H9 (cell line): ENCODE measurements at regions not wholly inside any gene's neighbourhood (a gene's known extent, or its start where the extent isn't known, plus 50 kb on each side); places are given as distances from the start of the nearest gene placed in this dataset.

Experiments used
- DNase-seq: peaks from one replicate; pipeline ENCODE4 v3.0.0-alpha.2; 2017
- H2AFZ ChIP-seq: one replicate; pipeline ENCODE4 v1.6.1; 2013; ENCODE audit warnings: mild to moderate bottlenecking, low read length, control low read depth, moderate library complexity
- H2AK5ac ChIP-seq: 2 replicates; pipeline ENCODE4 v1.6.1; 2013; ENCODE audit warnings: low read length, control low read depth, mixed read lengths; ENCODE audit not compliant: insufficient read length
- H2BK120ac ChIP-seq: one replicate; pipeline ENCODE4 v1.6.1; 2013; ENCODE audit warnings: low read depth, mild to moderate bottlenecking, low read length, control low read depth, inconsistent platforms; ENCODE audit not compliant: poor library complexity, severe bottlenecking
- H2BK12ac ChIP-seq: 2 replicates; pipeline ENCODE4 v1.6.1; 2013; ENCODE audit warnings: low read length, control low read depth, mixed read lengths, low read depth; ENCODE audit not compliant: insufficient read length
- H2BK15ac ChIP-seq: 2 replicates; pipeline ENCODE4 v1.6.1; 2013; ENCODE audit warnings: low read depth, low read length, control low read depth
- H2BK20ac ChIP-seq: one replicate; pipeline ENCODE4 v1.6.1; 2013; ENCODE audit warnings: low read depth, mild to moderate bottlenecking, low read length, control low read depth, inconsistent platforms; ENCODE audit not compliant: poor library complexity, severe bottlenecking
- H2BK5ac ChIP-seq: 2 replicates; pipeline ENCODE4 v1.6.1; 2013; ENCODE audit warnings: low read length, control low read depth, mixed read lengths; ENCODE audit not compliant: insufficient read length
- H3K14ac ChIP-seq: 2 replicates; pipeline ENCODE4 v1.6.1; 2013; ENCODE audit warnings: low read length, control low read depth; ENCODE audit not compliant: insufficient read depth
- H3K18ac ChIP-seq: 2 replicates; pipeline ENCODE4 v1.6.1; 2013; ENCODE audit warnings: low read depth, mild to moderate bottlenecking, mixed read lengths, low read length, control low read depth; ENCODE audit not compliant: insufficient read length
- H3K23ac ChIP-seq: 2 replicates; pipeline ENCODE4 v1.6.1; 2013; ENCODE audit warnings: low read length, control low read depth, mixed read lengths, low read depth; ENCODE audit not compliant: insufficient read length
- H3K23me2 ChIP-seq: 2 replicates; pipeline ENCODE4 v1.6.1; 2013; ENCODE audit warnings: low read depth, mild to moderate bottlenecking, mixed read lengths, low read length, control low read depth; ENCODE audit not compliant: insufficient read length, poor library complexity, severe bottlenecking
- H3K27ac ChIP-seq: 2 replicates; pipeline ENCODE4 v1.5.1; 2013; ENCODE audit warnings: low read length, control low read depth, mixed read lengths, low read depth; ENCODE audit not compliant: insufficient read length
- H3K27me3 ChIP-seq: 2 replicates; pipeline ENCODE4 v1.6.1; 2013; ENCODE audit warnings: low read length, control low read depth, inconsistent platforms; ENCODE audit not compliant: insufficient read depth
- H3K4ac ChIP-seq: 2 replicates; pipeline ENCODE4 v1.6.1; 2013; ENCODE audit warnings: low read depth, mild to moderate bottlenecking, control low read depth, inconsistent platforms, low read length, moderate library complexity
- H3K4me1 ChIP-seq: 2 replicates; pipeline ENCODE4 v1.6.1; 2013; ENCODE audit warnings: low read length, control low read depth, inconsistent platforms; ENCODE audit not compliant: insufficient read depth
- H3K4me2 ChIP-seq: 2 replicates; pipeline ENCODE4 v1.6.1; 2013; ENCODE audit warnings: low read length, control low read depth, mixed read lengths; ENCODE audit not compliant: insufficient read length, insufficient read depth
- H3K56ac ChIP-seq: 2 replicates; pipeline ENCODE4 v1.6.1; 2013; ENCODE audit warnings: low read depth, mild to moderate bottlenecking, mixed read lengths, low read length, control low read depth; ENCODE audit not compliant: insufficient read length
- H3K79me1 ChIP-seq: 2 replicates; pipeline ENCODE4 v1.6.1; 2013; ENCODE audit warnings: low read depth, mild to moderate bottlenecking, moderate library complexity, low read length, control low read depth, inconsistent platforms; ENCODE audit not compliant: insufficient read depth, poor library complexity, severe bottlenecking
- H3K79me2 ChIP-seq: 2 replicates; pipeline ENCODE4 v1.6.1; 2013; ENCODE audit warnings: low read length, control low read depth, inconsistent platforms; ENCODE audit not compliant: insufficient read depth
- H3K9ac ChIP-seq: 2 replicates; pipeline ENCODE4 v1.6.1; 2013; ENCODE audit warnings: low read length, control low read depth, mixed read lengths; ENCODE audit not compliant: insufficient read length; ENCODE audit errors: extremely low read depth
- H3K9me3 ChIP-seq: one replicate; pipeline ENCODE4 v1.6.1; 2013; ENCODE audit warnings: low read depth, low read length, inconsistent platforms; ENCODE audit not compliant: control insufficient read depth
- H3T11ph ChIP-seq: one replicate; pipeline ENCODE4 v1.6.1; 2013; ENCODE audit warnings: mild to moderate bottlenecking, low read length, control low read depth, inconsistent platforms
- H4K20me1 ChIP-seq: one replicate; pipeline ENCODE4 v1.6.1; 2013; ENCODE audit not compliant: control insufficient read depth, insufficient read length, insufficient read depth
- H4K5ac ChIP-seq: 2 replicates; pipeline ENCODE4 v1.6.1; 2013; ENCODE audit warnings: low read depth, mild to moderate bottlenecking, mixed read lengths, low read length, control low read depth; ENCODE audit not compliant: insufficient read length
- H4K8ac ChIP-seq: replicated peaks from 2 replicates; pipeline ENCODE4 v1.6.1; 2013; ENCODE audit warnings: low read length, control low read depth, mixed read lengths, low read depth; ENCODE audit not compliant: insufficient read length
- H4K91ac ChIP-seq: 2 replicates; pipeline ENCODE4 v1.6.1; 2013; ENCODE audit warnings: low read depth, mild to moderate bottlenecking, moderate library complexity, mixed read lengths, low read length, control low read depth; ENCODE audit not compliant: insufficient read length
- H3K27ac Mint-ChIP-seq, 3 experiments: 2 replicates in 2 of 3; 3 replicates in 1 of 3; pipeline ENCODE4 v1.8.0; 2020 to 2021; ENCODE audit warnings: mixed read lengths in 3 of 3, mild to moderate bottlenecking in 1 of 3, moderate library complexity in 1 of 3
- H3K27me3 Mint-ChIP-seq: 2 replicates; pipeline ENCODE4 v1.8.0; 2021; ENCODE audit warnings: low read depth, mild to moderate bottlenecking, moderate library complexity, mixed read lengths
- H3K36me3 Mint-ChIP-seq, 3 experiments: 2 replicates in 2 of 3; 3 replicates in 1 of 3; pipeline ENCODE4 v1.8.0; 2020 to 2021; ENCODE audit warnings: low read depth in 3 of 3, mixed read lengths in 3 of 3; ENCODE audit not compliant: insufficient read depth in 1 of 3
- H3K4me1 Mint-ChIP-seq, 2 experiments: 2 replicates each; pipeline ENCODE4 v1.8.0; 2020; ENCODE audit warnings: mixed read lengths in 2 of 2
- H3K4me3 Mint-ChIP-seq, 2 experiments: 2 replicates in 1 of 2; 3 replicates in 1 of 2; pipeline ENCODE4 v1.8.0; 2020 to 2021; ENCODE audit warnings: mild to moderate bottlenecking in 2 of 2, mixed read lengths in 2 of 2, moderate library complexity in 1 of 2
- H3K9me3 Mint-ChIP-seq, 2 experiments: 2 replicates in 1 of 2; 3 replicates in 1 of 2; pipeline ENCODE4 v1.8.0; 2020; ENCODE audit warnings: mild to moderate bottlenecking in 2 of 2, mixed read lengths in 2 of 2, moderate library complexity in 1 of 2
- CTCF ChIP-seq: fragments of 200-600 bp; sonication (generic); conservative IDR thresholded peaks from 3 replicates; pipeline ENCODE4 v1.8.0; 2021; ENCODE audit warnings: antibody characterized with exemption, mild to moderate bottlenecking
- WGBS: extraction: QIAGEN DNeasy Blood & Tissue Kit; methylation state at CpG from one replicate; pipeline ENCODE4 v1.1.7; 2013; ENCODE audit warnings: missing lambda C conversion rate, low lambda C conversion rate, mixed read lengths; ENCODE audit not compliant: insufficient read length; ENCODE audit errors: extremely low coverage; 5-methylcytosine and 5-hydroxymethylcytosine counted together

DNA sequence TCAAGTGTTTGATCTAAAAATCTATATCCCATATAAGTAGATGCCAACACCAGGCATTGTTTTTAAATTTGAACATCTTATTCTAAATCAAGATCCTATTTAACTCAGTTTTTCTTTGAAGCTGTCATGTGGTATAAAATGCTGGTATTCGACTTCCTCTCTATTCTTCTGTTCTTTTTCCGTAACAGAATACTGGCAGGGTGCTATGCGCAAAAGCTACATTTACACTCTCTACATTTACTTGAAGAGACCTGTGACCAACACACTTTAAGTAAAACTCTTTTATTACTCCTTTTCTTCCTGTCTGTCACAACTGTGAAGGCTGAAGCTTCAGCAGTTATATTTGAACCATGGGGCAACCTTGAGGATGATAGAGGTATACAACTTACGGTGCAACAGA, 612.8 kb downstream of the C4orf33 start:
- no peak overlapping the region for H2AFZ ChIP-seq
- H4K8ac ChIP-seq, result no peak overlapping the region
- H3K18ac ChIP-seq, result no peak overlapping the region
- no peak overlapping the region for H3K4me2 ChIP-seq
- no peak overlapping the region for H2AK5ac ChIP-seq
- H3K79me1 ChIP-seq, result no peaks in the 10 kb centered on the region
- H3K27me3 ChIP-seq, result no peaks in the 10 kb centered on the region
- H3K56ac ChIP-seq, result no peak overlapping the region
- WGBS, result no CpG with 5 or more reads among the region's 4 CpGs
- no peak overlapping the region for H2BK15ac ChIP-seq
- H3K79me2 ChIP-seq, result no peaks in the 10 kb centered on the region
- no peaks in the 10 kb centered on the region; a peak in 1 of 7 replicates for H3K36me3 Mint-ChIP-seq
- H3K4me1 Mint-ChIP-seq, result peaks cover 10 to 18% of the 10 kb centered on the region in 2 experiments
- no peak overlapping the region for H3K4ac ChIP-seq
- H3K9ac ChIP-seq, result no peak overlapping the region
- H2BK20ac ChIP-seq, result no peak overlapping the region
- H3K23me2 ChIP-seq, result no peaks in the 10 kb centered on the region
- H3K23ac ChIP-seq, result no peak overlapping the region
- no peaks in the 10 kb centered on the region for H3K4me1 ChIP-seq
- no peak overlapping the region for H3K14ac ChIP-seq
- no peak for DNase-seq
- H2BK120ac ChIP-seq, result no peak overlapping the region
- H2BK12ac ChIP-seq, result no peak overlapping the region
- H3K27ac ChIP-seq, result no peak overlapping the region
- no peak overlapping the region for H4K91ac ChIP-seq
- peaks cover 3 to 6% of the 10 kb centered on the region in 2 experiments; a peak in 3 of 5 replicates for H3K9me3 Mint-ChIP-seq
- H3K27ac Mint-ChIP-seq, result peak overlapping the region; percentile 19 to 31 (median 26); a peak in 3 of 7 replicates
- H4K5ac ChIP-seq, result no peak overlapping the region
- no peak overlapping the region for H3K4me3 Mint-ChIP-seq
- no peaks in the 10 kb centered on the region for H3K9me3 ChIP-seq
- no peaks in the 10 kb centered on the region for H3K27me3 Mint-ChIP-seq
- TF ChIP-seq CTCF, result no peak
- no peaks in the 10 kb centered on the region for H4K20me1 ChIP-seq
- H2BK5ac ChIP-seq, result no peak overlapping the region
- H3T11ph ChIP-seq, result no peak overlapping the region
